IPS-11a (cell line): ENCODE measurements at regions not wholly inside any gene's neighbourhood (a gene's known extent, or its start where the extent isn't known, plus 50 kb on each side); places are given as distances from the start of the nearest gene placed in this dataset.
"Not testable (repeated sequence)": the region's sequence is repeated elsewhere in the genome, so short reads cannot be mapped to it uniquely, and the experiment has no call there.

ENCODE experiments used
- H3K4me3 ChIP-seq: one replicate; pipeline ENCODE4 v1.5.1; 2013; ENCODE audit warnings: low read depth, low read length, control low read depth

- no peak overlapping the region for H3K4me3 ChIP-seq
Measured at GRCh38 chr10:64103750-64104470, 582.7 kb downstream of the REEP3 start.

- no peak overlapping the region for H3K4me3 ChIP-seq
Measured at GRCh38 chr10:64109926-64110495, 588.8 kb downstream of the REEP3 start.

GRCh38 chr10:64112701-64113355 lies 591.6 kb downstream of the REEP3 start:
- no peak overlapping the region for H3K4me3 ChIP-seq

GRCh38 chr10:64113375-64113774 lies 592.2 kb downstream of the REEP3 start:
- no peak overlapping the region for H3K4me3 ChIP-seq

GRCh38 chr10:64113792-64114191 lies 592.6 kb downstream of the REEP3 start:
- H3K4me3 ChIP-seq: no peak overlapping the region

- H3K4me3 ChIP-seq: no peak overlapping the region
Measured at GRCh38 chr10:64115471-64115870, 594.3 kb downstream of the REEP3 start.

GRCh38 chr10:64115908-64116643 lies 594.9 kb downstream of the REEP3 start:
- H3K4me3 ChIP-seq: no peak overlapping the region

GRCh38 chr10:64116707-64117106 lies 595.5 kb downstream of the REEP3 start:
- no peak overlapping the region for H3K4me3 ChIP-seq

GRCh38 chr10:64118736-64119135 lies 597.5 kb downstream of the REEP3 start:
- no peak overlapping the region for H3K4me3 ChIP-seq

GRCh38 chr10:64120301-64120980 lies 599.2 kb downstream of the REEP3 start:
- H3K4me3 ChIP-seq: not testable (repeated sequence)

GRCh38 chr10:64130152-64130551 lies 609.0 kb downstream of the REEP3 start:
- H3K4me3 ChIP-seq: no peak overlapping the region

GRCh38 chr10:64134676-64135075 lies 613.5 kb downstream of the REEP3 start:
- no peak overlapping the region for H3K4me3 ChIP-seq

GRCh38 chr10:64142395-64142794 lies 621.2 kb downstream of the REEP3 start:
- no peak overlapping the region for H3K4me3 ChIP-seq

GRCh38 chr10:64148607-64149006 lies 627.4 kb downstream of the REEP3 start:
- H3K4me3 ChIP-seq: no peak overlapping the region

- H3K4me3 ChIP-seq: no peak overlapping the region
Measured at GRCh38 chr10:64156166-64156565, 635.0 kb downstream of the REEP3 start.

- no peak overlapping the region for H3K4me3 ChIP-seq
Measured at GRCh38 chr10:64158551-64158950, 637.4 kb downstream of the REEP3 start.

GRCh38 chr10:64159910-64160872 lies 639.0 kb downstream of the REEP3 start:
- H3K4me3 ChIP-seq: no peak overlapping the region

- no peak overlapping the region for H3K4me3 ChIP-seq
Measured at GRCh38 chr10:64170791-64171190, 649.6 kb downstream of the REEP3 start.

GRCh38 chr10:64173826-64174225 lies 652.6 kb downstream of the REEP3 start:
- H3K4me3 ChIP-seq: no peak overlapping the region
